K562 (cell line): ENCODE measurements at regions not wholly inside any gene's neighbourhood (a gene's known extent, or its start where the extent isn't known, plus 50 kb on each side); places are given as distances from the start of the nearest gene placed in this dataset.

Experiments
- ATAC-seq: fragments of 200-7000 bp; cut with Tn5 transposase; 3 replicates; pipeline ENCODE4 v1.9.1; 2020; ENCODE audit warnings: moderate library complexity
- BruUV-seq: library from RNA; stranded (reverse); fragments of 400-500 nt; replicated peaks from 2 replicates; lab custom pipeline; 2021; lab: Mats Ljungman, UMichigan
- CTCF ChIA-PET: fragments of 300-600 bp; formaldehyde crosslinking; extraction: SDS; loops from one replicate; lab custom pipeline; 2021; ENCODE audit warnings: low intra/inter-chr PET ratio; lab: Yijun Ruan, JAX
- POLR2A ChIA-PET: fragments of 300-600, 350-650 bp; sonication (Branson Sonifier 250); formaldehyde crosslinking; extraction: SDS; loops from one replicate; lab custom pipeline; 2021; ENCODE audit warnings: antibody characterized with exemption, inconsistent platforms; lab: Yijun Ruan, JAX
- DNase-seq, 4 experiments: peaks; one replicate each; pipeline versions ENCODE4 v3.0.0 to v3.0.0-alpha.2; 2011 to 2018; ENCODE audit warnings: low spot score in 3 of 4, mixed read lengths in 3 of 4; ENCODE audit errors: extremely low read depth in 1 of 4
- FAIRE-seq: peaks from 2 replicates; lab custom pipeline; 2011; peaks lifted over from hg19 to GRCh38; lab: Jason Lieb, UNC
- H2AFZ ChIP-seq: 2 replicates; pipeline ENCODE4 v1.6.0; 2011; ENCODE audit warnings: low read depth, low read length, control low read depth, inconsistent platforms
- H3K27ac ChIP-seq: fragments of 200-600 bp; 3 replicates; pipeline ENCODE4 v1.8.0; 2011; ENCODE audit warnings: low read depth, mild to moderate bottlenecking, control low read depth, inconsistent platforms, low read length, moderate library complexity, mixed read lengths; ENCODE audit errors: extremely low read depth
- H3K27me3 ChIP-seq, 2 experiments: fragments of 300-600 bp in 1 of 2; 2 replicates in 1 of 2; 3 replicates in 1 of 2; pipeline versions ENCODE4 v1.6.0 to v1.8.0; 2011; ENCODE audit warnings: inconsistent platforms in 2 of 2, low read length in 2 of 2, mild to moderate bottlenecking in 1 of 2, mixed read lengths in 1 of 2, moderate library complexity in 1 of 2; ENCODE audit not compliant: control insufficient read depth in 2 of 2, insufficient read depth in 2 of 2
- H3K36me3 ChIP-seq: fragments of 300-600 bp; 3 replicates; pipeline ENCODE4 v1.8.0; 2011; ENCODE audit warnings: mild to moderate bottlenecking, low read length, inconsistent platforms; ENCODE audit not compliant: control insufficient read depth, insufficient read depth
- H3K4me1 ChIP-seq, 2 experiments: fragments of 200-600 bp in 1 of 2; replicated peaks in 1 of 2; 2 replicates in 1 of 2; 3 replicates in 1 of 2; pipeline versions ENCODE4 v1.5.1 to v1.8.0; 2011; ENCODE audit warnings: inconsistent platforms in 2 of 2, low read length in 2 of 2, mild to moderate bottlenecking in 1 of 2, mixed read lengths in 1 of 2, moderate library complexity in 1 of 2; ENCODE audit not compliant: control insufficient read depth in 2 of 2, insufficient read depth in 2 of 2
- H3K4me2 ChIP-seq: 2 replicates; pipeline ENCODE4 v1.6.1; 2011; ENCODE audit warnings: low read length, control low read depth, inconsistent platforms, mixed read lengths; ENCODE audit not compliant: insufficient read depth
- H3K4me3 ChIP-seq: fragments of 200-600 bp; sonication (generic), shearing (Covaris generic); 2 replicates; pipeline ENCODE4 v1.5.1; 2016; ENCODE audit warnings: control low read depth, inconsistent platforms
- H3K79me2 ChIP-seq: fragments of 200-600 bp; 3 replicates; pipeline ENCODE4 v1.8.0; 2011; ENCODE audit warnings: low read length, inconsistent platforms; ENCODE audit not compliant: control insufficient read depth, insufficient read depth
- H3K9ac ChIP-seq, 2 experiments: 2 replicates each; pipeline versions ENCODE4 v1.6.0 to v1.6.1; 2011; ENCODE audit warnings: low read depth in 2 of 2, low read length in 2 of 2, control low read depth in 1 of 2, inconsistent platforms in 1 of 2, mild to moderate bottlenecking in 1 of 2, mixed read lengths in 1 of 2; ENCODE audit not compliant: insufficient read depth in 1 of 2
- H3K9me1 ChIP-seq: one replicate; pipeline ENCODE4 v1.6.0; 2011; ENCODE audit warnings: inconsistent platforms, mild to moderate bottlenecking, low read length, moderate library complexity; ENCODE audit not compliant: control insufficient read depth, insufficient read depth
- H3K9me3 ChIP-seq: replicated peaks from 2 replicates; pipeline ENCODE4 v1.5.1; 2011; ENCODE audit warnings: low read depth, low read length, inconsistent platforms; ENCODE audit not compliant: control insufficient read depth, insufficient read depth
- H4K20me1 ChIP-seq: replicated peaks from 2 replicates; pipeline ENCODE4 v1.6.1; 2011; ENCODE audit warnings: low read length, inconsistent platforms, mixed read lengths; ENCODE audit not compliant: control insufficient read depth, insufficient read depth
- ATF2 ChIP-seq: sonication (generic); formaldehyde crosslinking; IDR thresholded peaks from 2 replicates; pipeline ENCODE4 v1.8.1; 2022; ENCODE audit warnings: missing genetic modification reagents
- BHLHE40 ChIP-seq: IDR thresholded peaks from 2 replicates; pipeline ENCODE4 v1.6.1; 2011; ENCODE audit warnings: low read length, improper control_type of control experiment
- C11orf30 ChIP-seq: fragments of 450-650 bp; IDR thresholded peaks from 2 replicates; pipeline ENCODE4 v1.6.1; 2016; ENCODE audit warnings: low read depth, mild to moderate bottlenecking
- ESRRB ChIP-seq: fragments of 250-450 bp; sonication (Bioruptor Pico); IDR thresholded peaks from 2 replicates; pipeline ENCODE4 v1.5.0; 2020; ENCODE audit warnings: mild to moderate bottlenecking, moderate library complexity, borderline replicate concordance
- JUND ChIP-seq, 2 experiments: IDR thresholded peaks; 2 replicates in 1 of 2; 3 replicates in 1 of 2; pipeline ENCODE4 v1.6.1; 2011; ENCODE audit warnings: borderline replicate concordance in 2 of 2, low read depth in 2 of 2, low read length in 2 of 2, improper control_type of control experiment in 1 of 2, missing biosample characterization in 1 of 2, missing genetic modification characterization in 1 of 2, missing genetic modification reagents in 1 of 2
- MAFK ChIP-seq: IDR thresholded peaks from 2 replicates; pipeline ENCODE4 v1.6.1; 2011; ENCODE audit warnings: low read length, improper control_type of control experiment
- NFXL1 ChIP-seq: fragments of 450-650 bp; formaldehyde crosslinking; IDR thresholded peaks from 2 replicates; pipeline ENCODE4 v1.4.0; 2021; ENCODE audit warnings: mild to moderate bottlenecking
- PKNOX1 ChIP-seq: fragments of 450-650 bp; IDR thresholded peaks from 2 replicates; pipeline ENCODE4 v1.6.1; 2016
- TAL1 ChIP-seq: fragments of 450-650 bp; IDR thresholded peaks from 2 replicates; pipeline ENCODE4 v1.6.1; 2016; ENCODE audit warnings: mild to moderate bottlenecking
- TFAP4 ChIP-seq: sonication (generic); formaldehyde crosslinking; IDR thresholded peaks from 2 replicates; pipeline ENCODE4 v1.8.0; 2022; ENCODE audit warnings: missing genetic modification reagents, mild to moderate bottlenecking, moderate library complexity, borderline replicate concordance
- THRA ChIP-seq: fragments of 450-650 bp; IDR thresholded peaks from 2 replicates; pipeline ENCODE4 v1.6.1; 2017; ENCODE audit warnings: mild to moderate bottlenecking, moderate library complexity
- ZBTB7A ChIP-seq: IDR thresholded peaks from 2 replicates; pipeline ENCODE4 v1.6.1; 2011; ENCODE audit warnings: low read depth, mild to moderate bottlenecking, low read length, moderate library complexity, borderline replicate concordance; ENCODE audit not compliant: control insufficient read depth
- ZNF316 ChIP-seq: fragments of 450-650 bp; IDR thresholded peaks from 2 replicates; pipeline ENCODE4 v1.6.1; 2016
- WGBS: fragments of 100-300 bp; shearing (Covaris generic); methylation state at CpG from one replicate; pipeline ENCODE4 v1.1.6; 2016; ENCODE audit warnings: low coverage, mixed read lengths; ENCODE audit not compliant: insufficient coverage; ENCODE audit errors: missing lambda C conversion rate; 5-methylcytosine and 5-hydroxymethylcytosine counted together
- in situ Hi-C: fragments of 300-500 bp; cut with MboI; formaldehyde crosslinking; loops from 4 replicates; pipeline ENCODE4 v1.15.0; 2018; ENCODE audit warnings: inconsistent platforms, mixed read lengths
- intact Hi-C: fragments of 100-400 bp; cut with micrococcal nuclease; formaldehyde crosslinking; loops from 2 replicates; pipeline ENCODE4 v1.14.2; 2022

- DNase-seq, result no peak
- no TSS peak for BruUV-seq
- no peaks in the 10 kb centered on the region for H4K20me1 ChIP-seq
- peaks cover 2% of the 10 kb centered on the region; the same call in 1 of the 2 replicates for H3K9me3 ChIP-seq
- FAIRE-seq, result no peak
- in situ Hi-C loops (no loop called here), intact Hi-C loops (no loop called here)
- TF ChIP-seq ZBTB7A (no peak), JUND (IDR thresholded peaks at IDR 0.05; ENCODE audit: borderline replicate concordance, low read depth, low read length) (no peak), JUND (tag; IDR thresholded peaks at IDR 0.05; ENCODE audit: borderline replicate concordance, low read depth, low read length) (no peak), PKNOX1 (no peak), ESRRB (no peak), MAFK (peak; percentile 16; the same call in 1 of the 2 replicates), C11orf30 (no peak), ATF2 (CRISPR knock-in tag) (no peak), BHLHE40 (no peak), NFXL1 (no peak), THRA (no peak), TAL1 (no peak), TFAP4 (CRISPR knock-in tag) (no peak), ZNF316 (peak; percentile 33; the same call in 1 of the 2 replicates)
- H2AFZ ChIP-seq, result no peak overlapping the region
- no peak overlapping the region for H3K4me3 ChIP-seq
- CTCF ChIA-PET, result no interaction called here
- H3K36me3 ChIP-seq, result no peaks in the 10 kb centered on the region
- ATAC-seq, result no peak
- H3K27ac ChIP-seq, result no peak overlapping the region
- H3K79me2 ChIP-seq, result no peaks in the 10 kb centered on the region
- POLR2A ChIA-PET, result no interaction called here
- 4% methylated on average over 3 of the region's 3 CpGs for WGBS
- no peak overlapping the region for H3K4me2 ChIP-seq
- H3K9ac ChIP-seq, result no peak overlapping the region
- no peaks in the 10 kb centered on the region for H3K4me1 ChIP-seq
- H3K27me3 ChIP-seq, result no peaks in the 10 kb centered on the region
- H3K9me1 ChIP-seq, result no peaks in the 10 kb centered on the region
These were observed 720.7 kb upstream of the FAM174A start for GRCh38 chr5:99814321-99815063.
